ENCODE measurements at regions not wholly inside any gene's neighbourhood (a gene's known extent, or its start where the extent isn't known, plus 50 kb on each side); places are given as distances from the start of the nearest gene placed in this dataset.

DNA sequence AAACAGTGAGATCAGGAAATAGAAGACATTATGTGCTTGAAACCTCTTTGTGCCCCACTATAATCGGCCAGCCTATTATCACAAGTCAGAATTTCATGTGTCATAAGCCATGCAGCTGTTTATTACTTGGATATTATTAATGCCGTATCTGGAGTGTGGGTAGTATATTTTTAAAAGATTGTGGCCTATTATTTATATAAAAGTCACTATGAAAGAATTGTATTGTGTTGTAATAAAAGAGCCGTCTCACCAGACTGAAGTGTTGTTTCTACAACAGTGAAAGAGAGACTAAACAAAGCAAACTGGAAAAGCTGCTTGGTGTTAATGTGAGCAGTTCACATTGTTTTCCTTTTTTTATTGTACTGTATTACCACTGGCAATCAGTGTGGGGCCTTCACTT lies 449.1 kb downstream of the PSAT1 start:
- Mint-ChIP-seq H3K27ac (no peak overlapping the region), H3K9me3 (no peaks in the 10 kb centered on the region), H3K36me3 (ENCODE audit: low read depth) (no peaks in the 10 kb centered on the region), H3K4me1 (ENCODE audit: low read depth) (no peaks in the 10 kb centered on the region), H3K27me3 (ENCODE audit: low read depth) (no peaks in the 10 kb centered on the region), H3K4me3 (no peak overlapping the region)
- intact Hi-C loops (cut with micrococcal nuclease): no loop called here
- DNase-seq: no peak
- CTCF ChIA-PET: no interaction called here

DNA sequence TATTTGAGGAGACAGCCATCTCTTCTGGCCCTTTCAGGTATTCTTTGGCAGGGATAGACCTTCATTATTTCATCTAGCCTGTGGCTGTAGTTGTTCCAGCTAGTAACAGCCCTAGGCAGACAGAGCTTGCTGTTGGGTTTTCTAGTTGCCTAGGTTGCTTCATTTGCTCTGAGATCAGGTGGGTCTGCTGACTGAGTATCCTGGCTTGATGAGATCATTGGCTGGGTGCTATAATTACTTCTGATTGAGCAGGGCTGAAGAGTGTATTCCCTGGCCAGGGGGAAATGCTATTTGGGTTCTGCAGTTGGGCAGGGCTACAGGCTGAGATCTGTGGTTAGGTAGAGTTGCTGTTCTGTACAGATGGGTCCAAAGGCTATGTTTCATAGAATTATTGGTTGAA lies 456.1 kb downstream of the PSAT1 start:
- intact Hi-C loops (cut with micrococcal nuclease): no loop called here
- no peak overlapping the region for H3K4me3 Mint-ChIP-seq
- CTCF ChIA-PET: no interaction called here

DNA sequence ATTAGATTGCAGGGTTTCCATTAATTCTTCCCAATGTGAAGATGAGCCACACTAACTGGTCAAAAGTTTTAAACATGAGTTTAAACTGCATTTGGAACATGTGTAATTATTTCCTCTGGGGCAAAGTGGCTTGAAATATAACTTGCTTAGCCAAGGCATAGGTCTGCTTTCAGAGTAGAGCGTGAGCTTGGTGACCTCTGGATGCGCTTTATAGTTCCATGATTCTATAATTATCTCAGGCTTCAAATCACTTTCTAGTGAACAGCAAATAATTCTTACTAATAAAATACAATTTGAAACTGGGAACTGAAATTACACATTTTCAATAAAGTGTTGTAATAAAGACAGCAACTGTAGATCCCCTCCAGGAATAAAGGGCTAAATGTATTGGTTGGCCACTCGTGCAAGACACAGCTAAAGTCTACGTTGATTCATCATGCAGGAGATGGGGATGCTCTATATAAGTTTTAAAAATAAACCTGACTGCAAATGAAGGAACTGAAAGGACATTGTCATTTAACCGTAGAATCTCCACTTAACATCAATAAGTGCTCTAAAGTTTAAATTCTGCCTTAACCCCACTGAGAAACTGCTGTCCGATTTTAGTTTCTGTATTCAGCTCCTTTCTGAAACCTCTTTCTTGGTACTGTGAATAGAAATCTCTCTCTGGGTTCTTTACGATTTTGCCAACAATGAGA lies 460.0 kb downstream of the PSAT1 start:
- Mint-ChIP-seq H3K9me3 (no peaks in the 10 kb centered on the region), H3K27me3 (ENCODE audit: low read depth) (no peaks in the 10 kb centered on the region), H3K36me3 (ENCODE audit: low read depth) (no peaks in the 10 kb centered on the region), H3K4me1 (ENCODE audit: low read depth) (no peaks in the 10 kb centered on the region), H3K27ac (no peak overlapping the region), H3K4me3 (no peak overlapping the region)
- CTCF ChIA-PET: no interaction called here
- intact Hi-C loops (cut with micrococcal nuclease): no loop called here
- no peak for DNase-seq

More for the DNA sequence above, 456.1 kb downstream of the PSAT1 start:
- Mint-ChIP-seq H3K9me3 (no peaks in the 10 kb centered on the region), H3K27me3 (ENCODE audit: low read depth) (no peaks in the 10 kb centered on the region), H3K36me3 (ENCODE audit: low read depth) (no peaks in the 10 kb centered on the region), H3K4me1 (ENCODE audit: low read depth) (no peaks in the 10 kb centered on the region), H3K27ac (no peak overlapping the region)
- no peak for DNase-seq

DNA sequence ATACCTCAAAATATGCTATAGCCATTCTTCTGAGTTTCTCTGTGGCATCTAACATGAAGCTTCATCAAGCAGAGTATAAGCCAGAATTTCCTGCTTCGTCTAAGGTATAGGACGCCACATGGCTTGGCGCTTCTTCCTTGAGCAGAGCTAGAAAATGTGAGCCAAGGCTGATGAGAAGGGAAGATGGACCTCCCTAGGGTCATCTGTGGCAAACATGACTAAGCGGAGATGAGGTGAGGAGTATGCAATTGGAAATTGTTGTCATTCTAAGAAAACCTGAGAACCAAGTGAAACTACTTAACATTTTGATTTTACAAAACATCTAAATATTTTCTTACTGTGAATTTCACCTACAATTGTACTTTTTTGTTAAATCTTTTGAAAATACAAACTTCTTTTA lies 466.5 kb downstream of the PSAT1 start:
- H3K9me3 Mint-ChIP-seq: no peaks in the 10 kb centered on the region
- no peaks in the 10 kb centered on the region for H3K27me3 Mint-ChIP-seq (ENCODE audit: low read depth)
- no peak overlapping the region for H3K4me3 Mint-ChIP-seq

DNA sequence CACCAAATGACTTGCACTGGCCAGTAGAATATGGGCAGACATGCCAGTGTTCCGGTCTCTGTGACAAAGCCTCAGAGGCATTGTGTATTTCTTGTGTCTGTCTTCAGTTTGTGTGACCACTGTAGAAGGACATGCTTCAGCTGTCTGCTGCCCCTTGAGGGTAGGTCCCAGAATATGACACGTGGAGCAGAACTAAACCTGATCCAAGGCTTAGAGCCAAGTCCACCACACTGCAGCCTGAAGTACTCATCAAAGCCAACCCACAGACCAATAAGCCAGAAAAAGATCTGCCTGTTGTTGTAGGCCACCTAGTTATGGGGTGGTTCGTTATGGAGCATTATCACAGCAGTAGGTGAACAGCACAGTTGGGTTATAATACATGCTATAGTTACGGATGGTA lies 468.9 kb downstream of the PSAT1 start:
- intact Hi-C loops (cut with micrococcal nuclease): no loop called here
- CTCF ChIA-PET: no interaction called here
- no peak overlapping the region for H3K27ac Mint-ChIP-seq
- no peak overlapping the region for H3K4me3 Mint-ChIP-seq
- no peaks in the 10 kb centered on the region for H3K36me3 Mint-ChIP-seq (ENCODE audit: low read depth)
- H3K4me1 Mint-ChIP-seq (ENCODE audit: low read depth): no peaks in the 10 kb centered on the region
- no peak for DNase-seq
- no peaks in the 10 kb centered on the region for H3K9me3 Mint-ChIP-seq
- no peaks in the 10 kb centered on the region for H3K27me3 Mint-ChIP-seq (ENCODE audit: low read depth)

More for the DNA sequence above, 466.5 kb downstream of the PSAT1 start:
- Mint-ChIP-seq H3K36me3 (ENCODE audit: low read depth) (no peaks in the 10 kb centered on the region), H3K4me1 (ENCODE audit: low read depth) (no peaks in the 10 kb centered on the region), H3K27ac (no peak overlapping the region)
- CTCF ChIA-PET: no interaction called here
- DNase-seq: no peak
- intact Hi-C loops (cut with micrococcal nuclease): no loop called here

DNA sequence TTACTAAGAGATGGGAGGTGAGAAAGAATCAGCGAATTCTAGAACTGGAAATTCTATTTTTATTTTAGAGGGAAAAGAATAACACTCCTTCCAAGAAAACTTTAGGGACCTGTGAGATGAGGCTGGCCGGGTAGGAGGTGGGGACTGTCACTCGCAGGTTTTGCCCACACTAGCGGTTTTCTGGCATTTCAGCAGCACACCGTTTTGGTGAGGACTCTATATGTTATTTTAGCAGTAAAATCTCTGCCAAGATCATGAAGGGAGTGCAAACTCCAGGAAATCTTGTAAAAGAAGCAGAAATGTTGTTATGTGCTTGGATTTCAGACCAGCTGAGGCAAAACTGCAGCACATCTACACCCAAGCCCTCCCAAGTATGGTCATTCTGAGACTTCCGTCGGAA lies 470.6 kb downstream of the PSAT1 start:
- H3K36me3 Mint-ChIP-seq (ENCODE audit: low read depth): no peaks in the 10 kb centered on the region
- H3K27ac Mint-ChIP-seq: no peak overlapping the region
- no peak overlapping the region for H3K4me3 Mint-ChIP-seq
- no peaks in the 10 kb centered on the region for H3K9me3 Mint-ChIP-seq
- no peak for DNase-seq
- no peaks in the 10 kb centered on the region for H3K27me3 Mint-ChIP-seq (ENCODE audit: low read depth)
- H3K4me1 Mint-ChIP-seq (ENCODE audit: low read depth): no peaks in the 10 kb centered on the region
- intact Hi-C loops (cut with micrococcal nuclease): no loop called here
- CTCF ChIA-PET: no interaction called here

DNA sequence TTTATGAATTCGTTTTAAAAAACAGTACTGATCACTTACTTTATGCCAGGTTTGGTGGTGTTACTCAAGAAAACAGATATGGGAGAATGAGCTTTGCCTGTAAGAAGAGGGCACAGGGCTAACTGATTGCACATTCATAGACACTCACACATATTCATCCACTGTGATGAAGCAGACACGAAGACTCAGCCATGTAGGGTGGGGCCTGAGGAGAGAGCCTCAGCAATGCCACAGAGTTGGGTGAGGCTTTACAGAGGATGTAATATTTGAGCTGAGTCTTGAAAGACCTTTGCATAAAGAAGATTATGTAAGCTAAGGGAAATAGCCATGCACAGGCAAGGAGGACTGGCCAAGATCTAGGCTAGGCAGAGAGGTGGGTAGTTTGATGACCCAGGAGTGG lies 472.8 kb downstream of the PSAT1 start:
- Mint-ChIP-seq H3K4me1 (ENCODE audit: low read depth) (no peaks in the 10 kb centered on the region), H3K36me3 (ENCODE audit: low read depth) (no peaks in the 10 kb centered on the region), H3K4me3 (no peak overlapping the region), H3K27ac (no peak overlapping the region), H3K27me3 (ENCODE audit: low read depth) (no peaks in the 10 kb centered on the region), H3K9me3 (no peaks in the 10 kb centered on the region)
- DNase-seq: no peak
- CTCF ChIA-PET: no interaction called here
- intact Hi-C loops (cut with micrococcal nuclease): no loop called here

DNA sequence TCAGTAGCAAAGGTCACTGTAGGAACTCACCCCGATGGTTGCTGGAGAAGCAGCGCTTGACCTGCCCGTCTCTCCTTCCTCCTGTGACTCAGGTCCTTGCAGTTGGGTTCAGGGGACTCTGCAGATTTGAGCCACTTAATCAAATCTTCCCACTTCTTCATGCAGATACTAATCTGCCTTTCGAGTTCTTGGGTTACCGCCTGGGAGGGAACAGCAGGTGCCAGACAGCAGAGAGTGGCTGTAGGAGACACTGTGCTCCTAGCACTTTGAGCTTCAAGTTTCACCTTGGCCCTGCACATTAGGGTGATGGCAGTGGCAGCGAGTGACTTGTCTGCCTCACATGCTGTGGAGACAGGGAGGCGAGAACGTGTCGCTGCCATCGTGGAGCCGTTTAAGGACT lies 478.3 kb downstream of the PSAT1 start:
- H3K36me3 Mint-ChIP-seq (ENCODE audit: low read depth): no peaks in the 10 kb centered on the region
- DNase-seq: no peak
- intact Hi-C loops (cut with micrococcal nuclease): no loop called here
- H3K4me1 Mint-ChIP-seq (ENCODE audit: low read depth): no peaks in the 10 kb centered on the region
- no peaks in the 10 kb centered on the region for H3K27me3 Mint-ChIP-seq (ENCODE audit: low read depth)
- CTCF ChIA-PET: no interaction called here
- H3K4me3 Mint-ChIP-seq: no peak overlapping the region
- H3K9me3 Mint-ChIP-seq: no peaks in the 10 kb centered on the region
- no peak overlapping the region for H3K27ac Mint-ChIP-seq

DNA sequence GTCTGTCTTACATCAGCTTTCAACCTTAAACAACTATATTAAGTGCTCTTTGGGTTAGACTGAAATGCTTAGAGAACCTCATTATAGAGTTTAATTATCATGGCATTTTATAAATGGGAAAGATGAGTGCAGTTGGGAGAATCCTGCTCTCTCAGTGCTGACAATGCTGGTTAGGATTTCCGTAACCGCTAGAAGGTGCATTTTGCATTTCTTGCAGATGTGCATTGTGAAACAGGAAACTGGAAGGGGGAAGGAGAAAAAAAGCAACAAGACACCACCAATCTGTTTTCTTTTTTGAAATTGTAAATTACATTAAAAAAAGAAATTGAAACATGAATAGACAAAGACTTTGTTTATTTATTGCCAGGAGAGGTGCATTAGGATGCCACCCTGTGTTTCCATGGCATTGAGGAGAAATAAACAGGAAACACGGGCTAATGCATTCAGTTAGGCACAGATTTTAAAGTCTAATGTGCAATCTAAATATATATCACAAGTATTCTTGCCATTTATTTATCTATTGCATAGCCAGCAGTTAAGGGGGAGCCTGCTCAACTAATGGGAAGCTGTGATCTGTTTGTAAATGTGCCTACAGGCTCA lies 478.9 kb downstream of the PSAT1 start:
- Mint-ChIP-seq H3K4me1 (ENCODE audit: low read depth) (no peaks in the 10 kb centered on the region), H3K27me3 (ENCODE audit: low read depth) (no peaks in the 10 kb centered on the region), H3K4me3 (no peak overlapping the region), H3K9me3 (no peaks in the 10 kb centered on the region), H3K27ac (no peak overlapping the region), H3K36me3 (ENCODE audit: low read depth) (no peaks in the 10 kb centered on the region)
- CTCF ChIA-PET: no interaction called here
- DNase-seq: no peak
- intact Hi-C loops (cut with micrococcal nuclease): no loop called here

DNA sequence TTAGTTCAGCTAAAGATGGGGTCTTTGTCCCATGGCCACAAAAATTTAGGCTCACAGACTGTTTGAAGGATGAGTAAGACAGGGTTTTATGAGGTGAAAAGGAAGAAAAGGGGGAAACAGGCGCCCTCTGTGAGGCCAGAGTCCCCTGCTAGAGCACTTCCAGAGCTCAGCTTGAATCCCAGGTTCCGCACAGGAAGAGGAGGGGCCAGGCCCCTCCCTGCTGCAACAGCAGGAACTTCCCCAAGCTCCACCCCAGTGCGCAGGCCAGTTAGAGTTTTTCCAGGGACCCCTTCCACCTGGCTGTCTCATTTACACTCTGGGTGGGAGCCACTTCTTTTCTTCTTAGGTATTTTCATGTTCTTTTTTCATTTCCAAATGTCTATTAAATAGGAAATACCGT lies 480.8 kb downstream of the PSAT1 start:
- DNase-seq: no peak
- Mint-ChIP-seq H3K27me3 (ENCODE audit: low read depth) (no peaks in the 10 kb centered on the region), H3K9me3 (no peaks in the 10 kb centered on the region), H3K4me3 (no peak overlapping the region), H3K4me1 (ENCODE audit: low read depth) (no peaks in the 10 kb centered on the region), H3K36me3 (ENCODE audit: low read depth) (no peaks in the 10 kb centered on the region), H3K27ac (no peak overlapping the region)
- intact Hi-C loops (cut with micrococcal nuclease): no loop called here
- CTCF ChIA-PET: no interaction called here

DNA sequence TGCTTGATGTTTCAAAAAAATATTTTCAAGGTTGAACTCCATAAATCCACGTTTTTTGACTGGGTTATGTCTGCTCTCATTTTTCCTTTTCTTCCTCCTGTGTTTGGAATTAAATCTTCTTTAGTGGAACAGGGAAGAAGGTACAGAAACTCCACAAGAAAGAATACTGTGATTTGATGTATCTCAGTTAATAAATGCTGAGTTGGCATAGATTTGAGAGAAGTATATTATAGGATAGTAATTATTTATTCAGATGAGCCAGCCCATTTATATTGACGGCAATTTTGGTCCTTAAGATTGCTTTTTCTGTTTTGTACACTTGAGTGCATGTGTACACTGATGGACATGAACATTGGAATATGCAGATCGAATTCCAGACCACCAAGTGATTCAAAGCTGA lies 481.4 kb downstream of the PSAT1 start:
- intact Hi-C loops (cut with micrococcal nuclease): no loop called here
- Mint-ChIP-seq H3K4me1 (ENCODE audit: low read depth) (no peaks in the 10 kb centered on the region), H3K4me3 (no peak overlapping the region), H3K27ac (no peak overlapping the region), H3K27me3 (ENCODE audit: low read depth) (no peaks in the 10 kb centered on the region), H3K9me3 (no peaks in the 10 kb centered on the region), H3K36me3 (ENCODE audit: low read depth) (no peaks in the 10 kb centered on the region)
- CTCF ChIA-PET: no interaction called here
- DNase-seq: no peak

DNA sequence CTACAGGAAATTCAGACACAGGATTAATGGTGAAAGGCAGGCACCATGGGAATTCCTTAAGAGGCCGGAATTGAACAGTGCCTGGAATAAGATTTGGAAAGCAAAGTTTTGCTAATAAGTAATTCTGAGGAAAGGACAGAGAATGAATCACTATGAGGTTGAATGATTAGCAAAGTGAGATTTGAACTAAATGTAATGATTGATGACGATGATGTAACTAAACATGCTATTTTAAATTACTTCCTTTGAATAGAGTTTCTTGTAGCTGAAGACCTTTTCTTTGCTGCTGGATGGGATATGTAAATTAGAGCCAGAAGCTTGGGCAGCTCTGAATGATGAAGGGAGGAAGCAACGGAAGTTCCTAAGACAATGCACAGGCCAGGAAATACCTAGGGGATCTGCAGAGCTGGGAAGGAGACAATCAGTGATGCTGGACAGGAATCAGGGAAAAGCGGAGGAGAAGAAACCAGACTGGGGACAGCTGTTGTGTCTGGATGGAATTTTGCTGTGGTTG lies 482.0 kb downstream of the PSAT1 start:
- H3K4me1 Mint-ChIP-seq (ENCODE audit: low read depth): no peaks in the 10 kb centered on the region
- no peaks in the 10 kb centered on the region for H3K36me3 Mint-ChIP-seq (ENCODE audit: low read depth)
- no peak overlapping the region for H3K27ac Mint-ChIP-seq
- no peak overlapping the region for H3K4me3 Mint-ChIP-seq
- no peaks in the 10 kb centered on the region for H3K9me3 Mint-ChIP-seq
- no peaks in the 10 kb centered on the region for H3K27me3 Mint-ChIP-seq (ENCODE audit: low read depth)
- CTCF ChIA-PET: no interaction called here
- no peak for DNase-seq
- intact Hi-C loops (cut with micrococcal nuclease): no loop called here

DNA sequence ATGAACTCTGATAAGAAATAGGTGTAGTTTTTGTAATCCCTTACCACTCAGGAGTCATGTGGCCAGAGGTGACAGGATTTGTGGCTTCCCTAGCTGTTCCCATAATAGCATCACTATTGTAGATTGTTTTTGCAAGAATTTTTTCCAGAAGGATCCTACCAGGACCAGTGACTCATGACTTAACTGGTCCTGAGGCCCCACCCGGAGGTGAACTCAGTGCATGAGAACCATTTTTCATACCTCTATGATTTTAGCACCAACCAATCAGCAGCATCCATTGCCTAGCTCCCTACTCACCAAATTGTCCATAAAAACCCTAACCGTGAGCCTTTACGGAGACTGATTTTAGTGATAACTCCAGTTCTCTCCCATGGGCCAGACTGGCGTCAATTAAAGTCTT lies 484.8 kb downstream of the PSAT1 start:
- intact Hi-C loops (cut with micrococcal nuclease): no loop called here
- CTCF ChIA-PET: no interaction called here
- H3K4me3 Mint-ChIP-seq: no peak overlapping the region

More for the DNA sequence above, 484.8 kb downstream of the PSAT1 start:
- H3K27ac Mint-ChIP-seq: no peak overlapping the region
- H3K36me3 Mint-ChIP-seq (ENCODE audit: low read depth): no peaks in the 10 kb centered on the region
- no peaks in the 10 kb centered on the region for H3K27me3 Mint-ChIP-seq (ENCODE audit: low read depth)
- no peaks in the 10 kb centered on the region for H3K9me3 Mint-ChIP-seq
- no peaks in the 10 kb centered on the region for H3K4me1 Mint-ChIP-seq (ENCODE audit: low read depth)
- DNase-seq: no peak

Measured in activated naive CD4-positive, alpha-beta T cell treated with anti-CD3 and anti-CD28 coated beads for 36 hours (primary cell).